GM19467 (cell line): ENCODE measurements at regions not wholly inside any gene's neighbourhood (a gene's known extent, or its start where the extent isn't known, plus 50 kb on each side); places are given as distances from the start of the nearest gene placed in this dataset.
"Not testable (repeated sequence)": the region's sequence is repeated elsewhere in the genome, so short reads cannot be mapped to it uniquely, and the experiment has no call there.

Source experiments
- ATAC-seq: cut with Tn5 transposase; IDR thresholded peaks from one replicate; pipeline ENCODE4 v1.9.1; 2021; ENCODE audit warnings: mild to moderate bottlenecking, moderate library complexity; ENCODE audit not compliant: unreplicated experiment

DNA sequence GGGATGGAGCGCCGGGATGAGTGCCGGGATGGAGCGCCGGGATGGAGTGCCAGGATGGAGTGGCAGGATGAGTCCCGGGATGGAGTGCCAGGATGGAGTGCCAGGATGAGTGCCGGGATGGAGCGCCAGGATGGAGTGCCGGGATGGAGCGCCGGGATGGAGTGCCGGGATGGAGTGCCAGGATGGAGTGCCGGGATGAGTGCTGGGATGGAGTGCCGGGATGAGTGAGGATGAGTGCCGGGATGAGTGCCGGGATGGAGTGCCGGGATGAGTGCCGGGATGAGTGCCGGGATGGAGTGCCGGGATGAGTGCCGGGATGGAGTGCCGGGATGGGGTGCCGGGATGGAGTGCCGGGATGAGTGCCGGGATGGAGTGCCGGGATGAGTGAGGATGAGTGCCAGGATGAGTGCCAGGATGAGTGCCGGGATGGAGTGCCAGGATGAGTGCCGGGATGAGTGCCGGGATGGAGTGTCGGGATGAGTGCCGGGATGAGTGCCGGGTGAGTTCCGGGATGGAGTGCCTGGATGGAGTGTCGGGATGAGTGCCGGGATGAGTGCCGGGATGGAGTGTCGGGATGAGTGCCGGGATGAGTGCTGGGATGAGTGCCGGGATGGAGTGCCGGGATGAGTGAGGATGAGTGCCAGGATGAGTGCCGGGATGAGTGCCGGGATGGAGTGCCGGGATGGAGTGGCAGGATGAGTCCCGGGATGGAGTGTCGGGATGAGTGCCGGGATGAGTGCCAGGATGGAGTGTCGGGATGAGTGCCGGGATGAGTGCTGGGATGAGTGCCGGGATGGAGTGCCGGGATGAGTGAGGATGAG lies 52.9 kb upstream of the HELT start:
- not testable (repeated sequence) for ATAC-seq

DNA sequence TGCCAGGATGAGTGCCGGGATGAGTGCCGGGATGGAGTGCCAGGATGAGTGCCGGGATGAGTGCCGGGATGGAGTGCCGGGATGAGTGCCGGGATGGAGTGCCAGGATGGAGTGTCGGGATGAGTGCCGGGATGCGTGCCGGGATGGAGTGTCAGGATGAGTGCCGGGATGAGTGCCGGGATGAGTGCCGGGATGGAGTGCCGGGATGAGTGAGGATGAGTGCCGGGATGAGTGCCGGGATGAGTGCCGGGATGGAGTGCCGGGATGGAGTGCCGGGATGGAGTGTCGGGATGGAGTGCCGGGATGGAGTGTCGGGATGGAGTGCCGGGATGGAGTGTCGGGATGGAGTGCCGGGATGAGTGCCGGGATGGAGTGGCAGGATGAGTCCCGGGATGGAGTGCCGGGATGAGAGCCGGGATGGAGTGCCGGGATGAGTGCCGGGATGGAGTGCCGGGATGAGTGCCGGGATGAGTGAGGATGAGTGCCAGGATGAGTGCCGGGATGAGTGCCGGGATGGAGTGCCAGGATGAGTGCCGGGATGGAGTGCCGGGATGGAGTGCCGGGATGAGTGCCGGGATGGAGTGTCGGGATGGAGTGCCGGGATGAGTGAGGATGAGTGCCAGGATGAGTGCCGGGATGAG lies 52.1 kb upstream of the HELT start:
- not testable (repeated sequence) for ATAC-seq

DNA sequence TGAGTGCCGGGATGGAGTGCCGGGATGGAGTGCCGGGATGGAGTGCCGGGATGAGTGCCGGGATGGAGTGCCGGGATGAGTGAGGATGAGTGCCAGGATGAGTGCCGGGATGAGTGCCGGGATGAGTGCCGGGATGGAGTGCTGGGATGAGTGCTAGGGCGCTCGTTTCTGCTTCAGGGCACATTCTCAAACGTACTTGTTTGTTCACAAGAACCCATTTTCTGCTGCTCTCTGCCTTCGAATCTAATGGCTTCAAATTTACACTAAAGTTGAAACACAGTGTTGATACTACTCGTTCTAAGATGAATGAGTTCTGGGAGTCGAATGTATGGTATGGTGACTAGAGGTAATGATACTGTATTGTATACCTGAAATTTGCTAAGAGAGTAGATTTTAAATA lies 50.6 kb upstream of the HELT start:
- not testable (repeated sequence) for ATAC-seq

DNA sequence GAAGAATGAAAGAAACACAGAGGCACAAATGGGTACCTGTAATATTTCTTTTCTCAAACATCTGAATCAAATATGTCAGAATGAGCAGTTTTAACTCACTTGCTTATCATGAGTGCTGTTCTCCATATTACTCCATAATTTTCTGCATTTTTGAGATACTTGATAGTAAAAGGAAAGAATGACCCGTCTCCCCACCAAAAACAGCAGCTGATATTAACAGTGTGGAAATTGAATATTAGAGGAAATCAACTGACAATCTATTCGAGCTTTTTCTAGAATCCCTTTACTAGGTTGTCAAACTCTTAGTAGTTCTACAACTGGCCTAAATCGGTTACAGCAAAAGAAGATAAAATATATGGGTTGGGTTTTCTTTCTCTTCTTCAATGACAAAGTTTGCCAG lies 49.9 kb upstream of the HELT start:
- ATAC-seq, result no peak
